Peyer's patch (tissue), 4 donors: ENCODE measurements at regions not wholly inside any gene's neighbourhood (a gene's known extent, or its start where the extent isn't known, plus 50 kb on each side); places are given as distances from the start of the nearest gene placed in this dataset.

ENCODE experiments used
- DNase-seq, 3 donors: peaks; one replicate each; pipeline ENCODE4 v3.0.0-alpha.2; 2017 to 2019
- H3K27ac ChIP-seq, 4 donors: fragments of 200-600 bp; sonication (generic); one replicate each; pipeline ENCODE4 v1.5.1; 2016 to 2019
- H3K27me3 ChIP-seq, 2 donors: fragments of 200-600 bp; sonication (generic); one replicate each; pipeline ENCODE4 v1.5.1; 2019
- H3K36me3 ChIP-seq, 3 donors: fragments of 200-600 bp; sonication (generic); one replicate each; pipeline ENCODE4 v1.5.1; 2016 to 2019
- H3K4me1 ChIP-seq, 4 donors: fragments of 200-600 bp; sonication (generic); one replicate each; pipeline ENCODE4 v1.5.1; 2016 to 2019
- H3K4me3 ChIP-seq, 4 donors: fragments of 200-600 bp; sonication (generic); 1 replicate in 3 of 4; 2 replicates in 1 of 4; pipeline ENCODE4 v1.5.1; 2016 to 2019; ENCODE audit warnings: mild to moderate bottlenecking in 1 of 4
- H3K9me3 ChIP-seq, 4 donors: fragments of 200-600 bp; sonication (generic); one replicate each; pipeline ENCODE4 v1.5.1; 2016 to 2019; ENCODE audit warnings: mild to moderate bottlenecking in 1 of 4
- CTCF ChIP-seq, 6 experiments: fragments of 450-650 bp in 4 of 6; fragments of 200-600 bp in 2 of 6; sonication (generic) in 1 of 6; IDR thresholded peaks; one replicate each; pipeline ENCODE4 v1.5.1; 2017 to 2019; ENCODE audit warnings: antibody characterized with exemption in 6 of 6, mild to moderate bottlenecking in 3 of 6, moderate library complexity in 1 of 6
- POLR2A ChIP-seq, 2 donors: fragments of 450-650 bp; IDR thresholded peaks; one replicate each; pipeline ENCODE4 v1.5.1; 2017; ENCODE audit warnings: antibody characterized with exemption in 2 of 2, mild to moderate bottlenecking in 2 of 2, moderate library complexity in 2 of 2

DNA sequence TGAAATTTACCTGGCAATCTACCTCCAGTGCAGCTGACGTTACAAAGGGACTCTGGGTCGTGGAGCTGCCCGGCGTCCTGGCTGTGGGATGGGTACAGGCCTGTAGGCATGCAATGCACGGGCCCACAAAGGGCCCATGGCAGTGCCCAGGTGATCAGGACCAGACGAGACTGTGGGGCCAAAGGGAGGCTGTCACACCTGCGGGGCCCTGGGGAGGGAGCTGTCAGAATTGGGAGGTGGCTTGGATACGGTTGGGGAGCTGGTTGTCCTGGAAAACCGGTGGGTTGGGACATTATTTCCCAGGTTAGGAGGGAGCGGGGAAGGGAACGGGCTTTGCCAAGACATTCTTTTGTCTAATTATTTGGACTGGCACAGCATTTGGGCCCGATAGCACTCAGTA, 958.5 kb downstream of the BRD1 start:
- Histone ChIP-seq H3K27me3 (no peaks in the 10 kb centered on the region), H3K4me1 (no peaks in the 10 kb centered on the region), H3K27ac (no peak overlapping the region), H3K36me3 (no peaks in the 10 kb centered on the region), H3K9me3 (no peaks in the 10 kb centered on the region), H3K4me3 (no peak overlapping the region)
- TF ChIP-seq CTCF (IDR thresholded peaks at IDR 0.05) (no peak), POLR2A (IDR thresholded peaks at IDR 0.05) (no peak)
- peak in 1 of 3 donors; percentile 38 for DNase-seq

- peak in 1 of 3 donors; percentile 22 for DNase-seq
- Histone ChIP-seq H3K36me3 (no peaks in the 10 kb centered on the region), H3K4me3 (no peak overlapping the region), H3K27me3 (no peaks in the 10 kb centered on the region), H3K9me3 (no peaks in the 10 kb centered on the region), H3K27ac (no peak overlapping the region), H3K4me1 (no peaks in the 10 kb centered on the region)
- TF ChIP-seq CTCF (IDR thresholded peaks at IDR 0.05) (no peak), POLR2A (IDR thresholded peaks at IDR 0.05) (no peak)
Observed at GRCh38 chr22:48868554-48868953, 959.1 kb downstream of the BRD1 start.

DNA sequence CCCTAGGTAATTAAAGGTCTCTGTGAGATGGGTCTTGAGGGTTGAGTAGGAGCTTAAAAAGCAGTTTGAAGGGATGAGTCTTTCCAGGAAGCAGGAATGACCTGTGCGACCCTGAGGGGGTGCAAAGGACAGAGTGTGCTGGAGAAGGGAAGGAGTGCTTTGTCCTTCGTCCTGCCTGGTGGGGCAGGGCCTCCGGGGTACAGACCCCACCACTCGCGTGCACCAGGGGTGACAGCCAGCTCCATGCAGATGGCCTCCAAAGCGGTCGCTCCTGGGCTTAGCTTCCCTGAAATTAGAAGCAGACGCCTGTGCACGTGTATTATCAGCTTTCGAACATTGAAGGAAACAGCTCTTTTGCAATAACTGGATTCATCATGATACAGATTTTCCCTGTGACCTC, 959.8 kb downstream of the BRD1 start:
- no peaks in the 10 kb centered on the region for H3K4me1 ChIP-seq
- H3K27me3 ChIP-seq = no peaks in the 10 kb centered on the region
- no peak overlapping the region for H3K27ac ChIP-seq
- H3K9me3 ChIP-seq = no peaks in the 10 kb centered on the region
- H3K36me3 ChIP-seq = no peaks in the 10 kb centered on the region
- H3K4me3 ChIP-seq = no peak overlapping the region
- TF ChIP-seq POLR2A (IDR thresholded peaks at IDR 0.05) = no peak
- no peak for TF ChIP-seq CTCF (IDR thresholded peaks at IDR 0.05)
- DNase-seq = peak in 1 of 3 donors; percentile 17

DNA sequence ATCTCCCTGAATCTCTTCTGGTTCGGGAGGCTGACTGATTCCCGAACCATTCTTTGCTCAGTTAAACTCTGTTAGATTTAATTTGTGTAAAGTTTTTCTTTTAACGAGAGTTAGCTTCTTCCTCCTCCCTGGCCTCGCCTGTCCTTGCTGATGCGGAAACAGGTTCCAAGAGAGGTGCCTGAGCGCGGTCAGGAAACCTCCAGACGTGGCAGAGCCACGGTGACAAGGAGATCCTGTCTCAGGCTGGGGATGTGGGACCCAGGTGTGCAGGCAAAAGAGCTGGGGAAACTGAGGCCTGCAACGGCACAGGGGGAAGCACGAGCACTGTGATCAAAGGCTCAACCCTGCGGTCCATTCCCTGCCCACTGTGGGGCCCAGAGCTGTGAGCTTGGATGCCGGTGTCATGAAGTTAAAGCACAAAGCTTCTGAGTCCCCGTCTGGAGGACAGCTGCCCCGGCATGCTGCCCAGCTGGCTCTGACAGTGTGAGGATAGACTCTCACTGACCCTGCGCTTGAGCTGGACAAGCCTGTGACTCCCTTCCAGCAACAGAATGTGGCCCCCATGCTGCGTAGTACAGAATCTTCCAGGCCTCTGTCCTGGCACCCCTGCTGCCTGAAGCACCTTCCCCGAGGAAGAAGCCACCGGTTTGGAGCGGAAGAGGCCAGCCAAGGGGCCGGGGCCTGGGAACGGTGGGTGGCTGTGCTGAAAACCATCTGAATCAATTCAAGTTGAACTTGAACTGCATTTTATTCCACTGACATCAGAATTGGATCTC, 960.6 kb downstream of the BRD1 start:
- peak in 2 of 3 donors; percentile 30 to 43 for DNase-seq
- no peaks in the 10 kb centered on the region for H3K27me3 ChIP-seq
- H3K27ac ChIP-seq = no peak overlapping the region
- H3K9me3 ChIP-seq = no peaks in the 10 kb centered on the region
- no peak overlapping the region for H3K4me3 ChIP-seq
- TF ChIP-seq POLR2A (IDR thresholded peaks at IDR 0.05) (no peak), CTCF (IDR thresholded peaks at IDR 0.05) (no peak)
- no peaks in the 10 kb centered on the region for H3K36me3 ChIP-seq
- H3K4me1 ChIP-seq = no peaks in the 10 kb centered on the region

- Histone ChIP-seq H3K4me1 (no peaks in the 10 kb centered on the region), H3K27ac (no peak overlapping the region), H3K36me3 (no peaks in the 10 kb centered on the region), H3K9me3 (no peaks in the 10 kb centered on the region), H3K27me3 (no peaks in the 10 kb centered on the region), H3K4me3 (no peak overlapping the region)
- TF ChIP-seq POLR2A (IDR thresholded peaks at IDR 0.05) (no peak), CTCF (IDR thresholded peaks at IDR 0.05) (no peak)
- peak in 2 of 3 donors; percentile 24 to 27 for DNase-seq
Observed at GRCh38 chr22:48864748-48865147, 962.9 kb downstream of the BRD1 start.
